ENCODE measurements at regions not wholly inside any gene's neighbourhood (a gene's known extent, or its start where the extent isn't known, plus 50 kb on each side); places are given as distances from the start of the nearest gene placed in this dataset.
"Not testable (repeated sequence)": the region's sequence is repeated elsewhere in the genome, so short reads cannot be mapped to it uniquely, and the experiment has no call there.

GRCh38 chr1:95620076-95620475, 386.1 kb downstream of the RWDD3 start:
- ATAC-seq, result no peak

GRCh38 chr1:95622609-95623008, 388.6 kb downstream of the RWDD3 start:
- no peak for ATAC-seq

GRCh38 chr1:95625224-95625623, 391.2 kb downstream of the RWDD3 start:
- no peak for ATAC-seq

DNA sequence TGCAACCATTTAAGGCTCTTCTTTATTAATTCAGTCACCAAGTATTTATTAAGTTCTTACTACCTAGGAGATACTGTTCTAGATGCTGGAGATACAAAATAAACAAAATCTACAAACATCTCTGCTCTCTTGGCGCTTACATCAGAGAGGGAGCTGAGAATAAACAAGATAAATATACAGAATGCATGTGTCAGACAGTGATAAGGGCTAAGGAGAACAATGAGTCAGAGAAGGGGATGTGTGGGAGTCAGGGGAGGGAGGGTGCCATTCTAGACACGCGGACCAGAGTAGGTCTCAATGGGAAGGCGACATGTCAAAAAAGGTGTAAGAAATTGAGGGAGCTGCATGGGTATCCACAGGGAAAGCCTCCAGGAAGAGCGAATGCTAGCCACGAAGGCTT, 393.2 kb downstream of the RWDD3 start:
- no peak for ATAC-seq

- no peak for ATAC-seq
Measured at GRCh38 chr1:95631695-95632094, 397.7 kb downstream of the RWDD3 start.

DNA sequence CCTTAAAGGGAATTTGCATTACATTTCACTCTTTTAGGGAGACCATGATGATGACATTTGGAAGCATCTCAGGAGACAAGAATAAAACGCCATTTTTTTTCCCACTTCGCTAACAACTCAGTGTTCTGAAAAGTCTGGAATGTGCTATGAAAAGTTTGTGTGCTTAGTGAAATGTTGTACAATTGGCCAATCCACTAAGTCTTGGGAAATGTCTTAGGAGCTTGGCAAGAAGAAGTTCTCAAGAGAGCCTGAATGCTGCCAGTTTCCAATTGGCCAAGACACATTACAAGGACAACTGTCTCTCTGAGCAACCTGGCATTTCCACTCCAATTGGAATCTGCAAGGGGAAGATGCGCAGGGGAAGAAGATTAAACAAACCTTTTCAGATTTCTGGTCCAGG, 401.8 kb downstream of the RWDD3 start:
- no peak for ATAC-seq

DNA sequence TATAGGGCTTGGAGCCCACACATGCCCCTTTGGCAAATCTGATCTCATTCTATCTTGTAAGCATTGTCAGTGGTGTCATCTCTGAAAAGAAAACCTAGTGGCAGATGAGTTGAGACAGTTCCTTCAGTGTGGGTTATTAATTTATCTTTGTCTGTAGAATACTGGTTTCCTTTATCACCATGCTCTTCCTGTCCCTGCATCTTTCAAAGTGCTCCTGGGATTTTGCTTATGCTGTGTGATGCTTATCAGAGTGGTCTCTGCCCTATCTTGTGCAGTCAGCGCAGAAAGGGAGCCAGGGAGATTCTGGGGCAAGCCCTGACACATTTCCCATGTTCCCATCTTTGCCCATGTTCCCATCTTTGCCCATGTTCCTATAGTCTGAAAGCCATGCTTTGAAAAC, 402.9 kb downstream of the RWDD3 start:
- no peak for ATAC-seq

DNA sequence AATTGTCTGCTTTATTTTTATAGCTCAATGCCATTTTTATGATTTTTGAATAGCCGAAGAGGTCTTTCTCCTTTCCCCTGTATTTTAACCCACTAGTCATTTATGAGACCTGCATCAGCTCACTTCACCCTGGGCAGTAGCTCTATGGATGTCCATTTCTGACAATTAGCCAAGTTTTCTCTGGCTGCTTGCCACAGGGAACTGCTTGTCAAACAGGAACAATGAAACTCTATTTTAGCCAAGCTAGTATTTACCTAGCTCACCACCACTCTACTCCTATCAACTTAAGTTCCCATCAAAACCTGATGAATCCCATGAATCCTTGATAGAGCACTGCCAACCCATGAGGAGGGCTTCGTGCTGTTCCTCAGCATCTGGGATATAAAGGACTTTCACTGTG, 406.7 kb downstream of the RWDD3 start:
- no peak for ATAC-seq

DNA sequence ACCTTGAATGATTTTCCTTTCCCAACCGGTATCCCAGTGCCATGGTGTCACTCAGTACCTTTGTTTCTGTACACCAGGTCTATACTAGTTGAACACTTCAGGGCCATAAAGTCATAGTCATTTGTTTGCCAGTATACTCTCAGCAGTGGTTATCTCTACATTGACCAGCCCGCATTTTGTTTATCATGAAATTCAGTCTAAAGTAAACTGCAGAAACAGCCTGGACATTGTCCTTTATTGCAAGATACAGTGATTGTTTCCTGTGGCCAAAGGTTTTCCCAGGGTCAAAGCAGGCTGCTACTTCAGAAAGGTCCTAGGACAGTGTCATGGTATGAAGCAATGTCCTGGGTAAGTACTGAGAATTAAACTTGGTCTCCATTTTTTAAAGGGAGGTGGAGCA, 407.4 kb downstream of the RWDD3 start:
- ATAC-seq, result no peak

- no peak for ATAC-seq
Measured at GRCh38 chr1:95642035-95642434, 408.0 kb downstream of the RWDD3 start.

DNA sequence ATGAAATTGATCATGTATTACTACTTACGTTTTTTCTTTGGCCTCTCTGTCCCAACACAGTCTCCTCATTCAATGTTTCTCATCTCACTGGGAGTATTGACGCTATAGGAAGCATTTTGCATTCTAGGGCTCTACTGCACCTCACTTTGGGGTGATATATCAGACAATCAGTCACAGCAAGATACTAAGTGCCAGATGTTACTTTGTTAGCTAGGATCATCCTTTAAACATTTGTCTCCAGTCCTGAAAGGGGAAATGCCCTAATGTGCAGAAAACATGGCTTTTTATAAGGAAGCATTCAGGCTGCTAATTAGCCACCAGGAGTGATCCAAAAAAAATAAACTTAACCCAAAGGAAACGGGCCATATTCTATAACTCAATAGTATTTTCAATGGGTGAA, 409.1 kb downstream of the RWDD3 start:
- ATAC-seq, result no peak

DNA sequence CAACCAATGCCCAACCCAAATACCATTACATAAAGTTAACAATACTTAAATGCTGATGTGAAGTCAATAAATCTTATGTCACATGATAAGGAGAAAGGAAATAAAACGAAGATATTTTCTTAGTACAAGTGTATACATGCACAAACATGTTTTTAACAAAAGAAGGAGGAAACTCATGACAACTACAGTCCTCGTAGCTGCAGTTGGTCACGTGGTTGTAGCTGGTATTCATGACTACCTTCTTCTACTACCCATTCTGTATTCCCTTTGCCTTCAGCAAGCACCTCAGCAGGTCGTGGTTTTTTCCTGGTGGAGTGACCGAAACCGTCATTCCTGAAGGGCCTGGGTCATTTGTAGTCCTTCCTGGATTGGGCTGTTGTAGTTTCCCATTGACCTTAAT, 411.1 kb downstream of the RWDD3 start:
- not testable (repeated sequence) for ATAC-seq

- ATAC-seq, result no peak
Measured at GRCh38 chr1:95650631-95651030, 416.6 kb downstream of the RWDD3 start.

DNA sequence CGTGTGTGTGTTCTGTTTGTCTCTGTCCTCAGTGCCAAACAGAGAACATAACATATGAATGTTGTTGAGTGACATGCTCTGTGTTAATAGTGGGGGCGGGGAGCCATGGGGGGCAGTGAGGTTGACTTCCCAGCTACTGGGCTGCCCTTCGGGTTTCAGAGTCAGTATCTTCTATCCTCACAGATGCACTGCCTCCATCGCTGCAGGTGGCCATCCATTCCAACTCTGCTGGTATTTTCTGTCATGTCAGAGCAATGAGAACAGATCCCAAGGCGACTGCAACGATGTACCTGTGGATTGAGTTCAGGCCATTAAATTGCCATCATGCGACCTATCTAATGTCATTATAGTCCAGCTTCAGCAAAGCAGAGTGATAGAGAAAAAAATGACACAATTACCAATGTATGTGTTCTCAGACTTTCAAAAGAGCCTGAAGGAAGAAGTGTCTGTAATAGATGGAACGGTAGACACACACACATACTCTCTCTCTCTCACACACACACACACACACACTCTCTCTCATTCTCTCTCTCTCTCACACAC, 418.5 kb downstream of the RWDD3 start:
- ATAC-seq, result no peak

- no peak for ATAC-seq
Measured at GRCh38 chr1:95653618-95654017, 419.6 kb downstream of the RWDD3 start.

DNA sequence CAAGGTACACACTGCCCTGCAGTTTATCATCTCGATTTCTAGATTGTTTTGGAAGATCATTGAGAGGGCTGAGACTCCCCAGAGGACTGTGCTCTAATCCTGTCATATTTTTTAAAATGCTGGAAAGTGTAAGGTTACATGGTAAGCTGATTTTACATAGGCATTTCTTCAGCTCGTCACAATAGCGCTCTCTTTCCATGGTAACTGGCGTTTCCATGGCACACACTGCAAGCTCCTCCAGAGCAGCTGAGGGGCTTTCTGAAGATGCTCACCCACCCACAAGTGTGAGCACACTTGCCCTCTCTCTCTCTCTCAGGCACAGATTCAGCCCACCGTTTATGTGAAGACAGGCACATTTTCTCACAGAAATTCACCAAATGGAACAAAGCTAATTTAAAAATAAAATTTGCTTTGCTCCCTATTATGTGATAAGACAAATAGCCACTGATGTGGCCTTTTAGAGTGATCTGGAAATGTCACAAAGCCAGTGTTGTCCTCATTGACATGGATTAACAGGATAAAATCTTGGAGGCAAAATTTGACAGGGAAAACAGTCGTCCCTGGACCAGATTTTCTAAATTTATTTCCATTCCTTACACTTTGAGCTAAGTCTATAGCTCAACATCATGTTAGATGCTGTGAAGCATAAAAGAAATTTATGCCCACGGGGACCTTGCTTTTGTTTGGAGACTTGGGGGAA, 421.5 kb downstream of the RWDD3 start:
- no peak for ATAC-seq

DNA sequence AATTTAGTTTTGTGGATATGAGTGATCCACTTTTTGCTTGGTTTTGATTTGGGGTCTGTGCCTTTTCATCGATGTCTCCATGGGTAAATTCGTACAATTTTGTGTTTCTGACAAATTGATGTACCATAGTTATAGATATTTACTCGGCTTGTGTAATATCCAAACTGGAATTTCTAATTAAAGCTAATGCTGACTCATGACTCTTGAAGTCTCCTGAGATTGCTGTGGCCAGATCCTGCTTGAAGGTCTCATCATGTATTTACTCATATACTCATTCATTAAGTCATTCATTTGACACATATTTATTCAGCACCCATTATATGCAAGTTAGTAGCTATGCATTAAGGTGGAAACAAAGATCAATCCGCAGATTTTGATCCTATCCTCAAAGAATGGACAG, 423.2 kb downstream of the RWDD3 start:
- ATAC-seq, result no peak

GRCh38 chr1:95659166-95659565, 425.2 kb downstream of the RWDD3 start:
- no peak for ATAC-seq

- no peak for ATAC-seq
Measured at GRCh38 chr1:95659588-95659987, 425.6 kb downstream of the RWDD3 start.

DNA sequence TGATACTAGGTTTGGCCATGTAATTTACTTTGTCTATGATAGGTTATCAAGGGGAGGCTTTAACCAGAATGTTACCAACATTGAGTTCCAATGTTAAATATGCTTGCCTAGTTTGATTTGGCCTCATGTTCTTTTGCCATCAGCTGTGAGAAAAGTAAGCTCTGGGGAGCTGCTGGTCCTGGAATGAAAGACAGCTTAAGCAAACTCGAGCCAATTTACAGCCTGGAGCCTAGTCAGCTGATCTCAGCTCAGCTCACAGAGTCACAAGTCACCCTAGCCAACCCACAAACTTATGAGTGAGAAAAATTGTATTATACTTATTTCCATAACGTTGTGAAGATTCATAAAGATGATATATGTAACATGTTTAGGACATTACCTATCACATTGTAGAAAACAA, 426.7 kb downstream of the RWDD3 start:
- no peak for ATAC-seq

GRCh38 chr1:95663530-95663929, 429.5 kb downstream of the RWDD3 start:
- ATAC-seq, result not testable (repeated sequence)

- ATAC-seq, result no peak
Measured at GRCh38 chr1:95668165-95668564, 434.2 kb downstream of the RWDD3 start.

- ATAC-seq, result not testable (repeated sequence)
Measured at GRCh38 chr1:95669638-95670037, 435.6 kb downstream of the RWDD3 start.

- ATAC-seq, result no peak
Measured at GRCh38 chr1:95671098-95671497, 437.1 kb downstream of the RWDD3 start.

GRCh38 chr1:95679262-95679661, 445.3 kb downstream of the RWDD3 start:
- ATAC-seq, result no peak
